ENCODE measurements at regions not wholly inside any gene's neighbourhood (a gene's known extent, or its start where the extent isn't known, plus 50 kb on each side); places are given as distances from the start of the nearest gene placed in this dataset.

- Mint-ChIP-seq H3K36me3 (ENCODE audit: insufficient read depth) (no peaks in the 10 kb centered on the region), H3K9me3 (ENCODE audit: low read depth) (peaks cover 2% of the 10 kb centered on the region), H3K27me3 (no peaks in the 10 kb centered on the region), H3K27ac (no peak overlapping the region), H3K4me3 (ENCODE audit: low read depth) (no peak overlapping the region), H3K4me1 (ENCODE audit: low read depth) (no peaks in the 10 kb centered on the region)
- no peak for TF ChIP-seq CTCF (IDR thresholded peaks at IDR 0.05; ENCODE audit: unreplicated experiment)
- DNase-seq (ENCODE audit: low spot score, unreplicated experiment) = no peak
Observed at GRCh38 chr7:113172726-113173125, 54.4 kb upstream of the SMIM30 start.

GRCh38 chr7:113170591-113170990, 52.2 kb upstream of the SMIM30 start:
- no peak for TF ChIP-seq CTCF (IDR thresholded peaks at IDR 0.05; ENCODE audit: unreplicated experiment)
- peaks cover 2% of the 10 kb centered on the region for H3K9me3 Mint-ChIP-seq (ENCODE audit: low read depth)
- no peaks in the 10 kb centered on the region for H3K36me3 Mint-ChIP-seq (ENCODE audit: insufficient read depth)
- H3K4me1 Mint-ChIP-seq (ENCODE audit: low read depth) = no peaks in the 10 kb centered on the region
- no peak overlapping the region for H3K4me3 Mint-ChIP-seq (ENCODE audit: low read depth)
- H3K27ac Mint-ChIP-seq = no peak overlapping the region
- DNase-seq (ENCODE audit: low spot score, unreplicated experiment) = no peak
- no peaks in the 10 kb centered on the region for H3K27me3 Mint-ChIP-seq
